Fibroblast of mammary gland (primary cell): ENCODE measurements at regions not wholly inside any gene's neighbourhood (a gene's known extent, or its start where the extent isn't known, plus 50 kb on each side); places are given as distances from the start of the nearest gene placed in this dataset.

Source experiments
- DNase-seq: peaks from one replicate; pipeline ENCODE4 v3.0.0-alpha.2; 2010; ENCODE audit warnings: low read depth
- H3K4me3 ChIP-seq: 2 replicates; pipeline ENCODE4 v1.5.1; 2011; ENCODE audit warnings: low read depth, mild to moderate bottlenecking, low read length, moderate library complexity; ENCODE audit not compliant: control insufficient read depth
- CTCF ChIP-seq: conservative IDR thresholded peaks from 2 replicates; pipeline ENCODE4 v1.5.1; 2011; ENCODE audit warnings: low read depth, low read length, inconsistent platforms; ENCODE audit not compliant: control insufficient read depth, insufficient read depth

DNA sequence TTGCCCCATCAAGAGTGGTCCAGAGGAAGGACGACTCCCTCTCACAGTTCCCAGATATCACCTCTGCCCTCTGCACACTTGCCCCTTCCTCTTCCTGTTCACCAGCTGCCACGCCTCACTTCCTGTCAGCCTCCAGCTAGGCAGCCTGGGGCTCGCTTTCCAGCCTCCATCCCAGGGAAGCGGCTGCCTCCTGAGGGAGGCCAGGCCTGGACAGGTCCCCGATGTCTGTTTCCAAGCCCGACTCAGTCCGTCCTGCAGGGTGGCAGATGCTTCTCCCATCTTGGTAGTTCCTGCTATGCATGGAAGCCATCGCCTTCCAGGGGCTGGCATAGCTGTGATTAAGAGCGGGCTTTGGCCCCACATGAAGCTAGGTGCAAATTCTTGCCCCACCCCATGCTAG, 233.5 kb upstream of the PMEPA1 start:
- H3K4me3 ChIP-seq: no peak overlapping the region
- no peak for TF ChIP-seq CTCF
- no peak for DNase-seq

- TF ChIP-seq CTCF: no peak
- no peak for DNase-seq
Observed at GRCh38 chr20:57941604-57942381, 232.0 kb upstream of the PMEPA1 start.

DNA sequence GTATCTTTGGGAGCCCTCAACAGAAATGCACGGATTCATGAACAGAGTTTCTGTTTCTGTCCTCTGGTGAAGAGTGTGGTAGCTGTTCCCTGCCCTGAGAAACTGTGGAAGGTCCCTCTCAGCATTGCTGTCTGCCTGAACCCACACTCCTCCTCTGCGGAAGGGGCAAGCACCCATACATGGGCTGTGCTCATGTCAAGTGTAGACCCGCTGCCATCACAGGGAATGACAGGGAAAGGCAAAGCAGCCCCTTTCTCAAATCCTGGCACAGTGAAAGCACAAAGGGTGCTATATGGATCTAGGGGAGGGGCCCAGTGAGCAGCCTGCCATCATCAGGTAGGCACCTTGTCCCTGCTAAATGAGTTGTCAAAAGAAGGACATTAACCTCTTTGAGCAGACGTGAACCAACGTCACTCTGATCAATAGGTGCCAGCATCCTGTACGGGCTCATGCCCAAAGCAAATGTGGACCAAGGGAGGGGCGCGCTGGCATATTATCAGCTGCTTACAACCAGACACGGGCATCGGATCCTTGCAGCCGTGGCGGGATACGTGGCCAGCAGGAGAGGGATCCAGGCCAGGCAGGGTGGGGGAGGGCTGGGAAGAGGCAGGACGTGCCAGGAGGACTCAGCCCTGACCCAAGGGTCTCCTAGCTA, 231.2 kb upstream of the PMEPA1 start:
- no peak overlapping the region for H3K4me3 ChIP-seq
- no peak for TF ChIP-seq CTCF
- DNase-seq: no peak

More at GRCh38 chr20:57941604-57942381, 232.0 kb upstream of the PMEPA1 start:
- no peak overlapping the region for H3K4me3 ChIP-seq

DNA sequence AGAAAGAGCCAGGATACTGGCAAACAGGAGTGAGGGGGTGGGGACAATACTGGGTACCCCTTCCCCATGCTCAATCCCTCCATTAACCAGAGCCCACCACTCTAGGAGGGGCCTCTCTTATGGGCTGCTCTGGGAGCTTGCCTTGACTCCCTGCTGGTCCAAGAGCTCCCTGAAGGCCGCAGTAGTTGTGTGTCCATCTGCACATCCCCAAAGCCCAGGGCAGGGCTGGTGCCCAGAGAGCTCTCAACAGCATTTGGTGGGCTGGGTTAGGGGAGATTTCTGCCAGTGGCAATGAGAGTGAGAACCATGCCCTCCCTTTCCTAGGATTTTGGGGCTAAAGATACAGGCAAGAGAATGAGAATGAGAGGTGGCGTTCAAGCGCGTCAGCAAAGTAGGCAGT, 230.6 kb upstream of the PMEPA1 start:
- no peak overlapping the region for H3K4me3 ChIP-seq
- DNase-seq: no peak
- no peak for TF ChIP-seq CTCF

GRCh38 chr20:57939499-57939898, 229.7 kb upstream of the PMEPA1 start:
- no peak for DNase-seq
- no peak for TF ChIP-seq CTCF
- H3K4me3 ChIP-seq: no peak overlapping the region

DNA sequence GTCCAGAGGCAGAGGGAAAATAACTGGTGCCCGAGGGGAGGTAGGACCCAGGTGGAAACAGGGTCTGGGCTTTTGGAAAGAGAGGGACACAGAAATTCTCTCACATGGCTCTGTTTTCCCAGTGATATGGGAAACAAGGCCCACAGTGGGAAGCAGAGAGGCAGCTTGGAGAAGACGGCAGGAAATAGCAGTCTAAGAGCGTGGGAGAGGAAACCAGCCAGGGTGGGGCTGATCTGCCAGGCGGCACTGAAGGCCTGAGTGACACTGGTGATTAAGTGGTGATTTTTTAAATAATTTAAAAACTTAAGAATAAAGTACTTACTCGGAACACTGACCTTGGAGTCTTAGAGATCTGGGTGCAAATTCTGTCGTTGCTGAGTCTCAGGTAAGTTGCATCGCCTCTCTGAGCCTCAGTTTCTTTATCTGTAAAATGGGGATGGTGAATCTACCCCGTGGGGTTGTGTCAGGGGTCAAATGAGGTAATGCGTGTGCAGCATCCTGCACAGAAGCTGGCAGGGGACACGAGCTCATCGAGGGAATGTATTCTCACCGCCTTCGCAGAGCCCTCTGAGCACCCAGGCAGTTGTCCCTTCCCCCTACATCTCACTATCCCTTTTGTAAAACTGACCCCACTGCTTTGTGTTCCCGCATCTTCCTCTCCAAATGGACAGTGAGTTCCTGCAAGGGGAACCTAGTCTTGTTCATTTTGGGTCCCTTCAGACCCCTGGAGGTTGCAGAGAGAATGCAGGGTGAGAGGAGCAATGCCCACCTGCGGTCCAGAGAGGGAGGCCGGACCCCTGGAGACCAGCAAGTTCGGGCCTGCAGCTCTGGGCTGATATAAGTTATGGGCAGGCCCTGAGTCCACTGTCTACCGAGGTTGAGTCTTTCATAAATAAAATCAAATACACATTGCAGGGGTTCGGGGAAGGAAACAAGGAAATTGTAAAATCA, 228.6 kb upstream of the PMEPA1 start:
- no peak overlapping the region for H3K4me3 ChIP-seq
- TF ChIP-seq CTCF: no peak
- DNase-seq: no peak
